Esophagus (tissue), 2 donors: ENCODE measurements at regions not wholly inside any gene's neighbourhood (a gene's known extent, or its start where the extent isn't known, plus 50 kb on each side); places are given as distances from the start of the nearest gene placed in this dataset.

Experiments
- H3K27ac ChIP-seq, 2 donors: one replicate each; pipeline ENCODE4 v1.5.1; 2013; ENCODE audit warnings: low read depth in 2 of 2, mild to moderate bottlenecking in 2 of 2, inconsistent platforms in 1 of 2, low read length in 1 of 2, moderate library complexity in 1 of 2
- H3K27me3 ChIP-seq, 2 donors: one replicate each; pipeline ENCODE4 v1.6.1; 2013; ENCODE audit warnings: low read length in 2 of 2, control low read depth in 1 of 2, mild to moderate bottlenecking in 1 of 2; ENCODE audit not compliant: insufficient read depth in 2 of 2, control insufficient read depth in 1 of 2
- H3K36me3 ChIP-seq, 2 donors: one replicate each; pipeline ENCODE4 v1.6.1; 2013; ENCODE audit warnings: low read length in 1 of 2; ENCODE audit not compliant: control insufficient read depth in 2 of 2, insufficient read depth in 2 of 2
- H3K4me1 ChIP-seq, 2 donors: one replicate each; pipeline ENCODE4 v1.6.1; 2013; ENCODE audit warnings: low read length in 1 of 2; ENCODE audit not compliant: control insufficient read depth in 2 of 2, insufficient read depth in 2 of 2
- H3K4me3 ChIP-seq, 2 donors: one replicate each; pipeline ENCODE4 v1.5.1; 2013; ENCODE audit warnings: low read length in 2 of 2, mild to moderate bottlenecking in 2 of 2, low read depth in 1 of 2, moderate library complexity in 1 of 2
- H3K9me3 ChIP-seq, 2 donors: one replicate each; pipeline ENCODE4 v1.6.1; 2013; ENCODE audit warnings: mild to moderate bottlenecking in 2 of 2, low read depth in 1 of 2, low read length in 1 of 2, moderate library complexity in 1 of 2; ENCODE audit not compliant: control insufficient read depth in 2 of 2, insufficient read depth in 1 of 2
- WGBS, 2 donors: extraction: QIAGEN DNeasy Blood & Tissue Kit; methylation state at CpG; one replicate each; pipeline ENCODE4 v1.1.7; 2013; 5-methylcytosine and 5-hydroxymethylcytosine counted together
- donor health status: healthy with polysubstance abuse.
- donor health status: Bipolar disorder and iron deficiency.

- 83 to 89% methylated on average over 7 of the region's 7 CpGs for WGBS, 2 donors
- Histone ChIP-seq H3K36me3 (no peaks in the 10 kb centered on the region), H3K9me3 (peaks cover 2 to 17% of the 10 kb centered on the region in 2 donors), H3K27me3 (no peaks in the 10 kb centered on the region), H3K4me3 (no peak overlapping the region), H3K4me1 (peaks cover 0 to 2% of the 10 kb centered on the region in 2 donors), H3K27ac (no peak overlapping the region)
Observed at GRCh38 chr14:101500061-101500460, 61.2 kb upstream of the DIO3 start.

GRCh38 chr14:101500681-101501080 lies 60.6 kb upstream of the DIO3 start:
- H3K9me3 ChIP-seq, result peaks cover 2 to 17% of the 10 kb centered on the region in 2 donors
- 75 to 79% methylated on average over 4 of the region's 4 CpGs for WGBS, 2 donors
- no peak overlapping the region for H3K27ac ChIP-seq
- H3K4me1 ChIP-seq, result peaks cover 0 to 2% of the 10 kb centered on the region in 2 donors
- no peaks in the 10 kb centered on the region for H3K36me3 ChIP-seq
- no peaks in the 10 kb centered on the region for H3K27me3 ChIP-seq
- no peak overlapping the region for H3K4me3 ChIP-seq

GRCh38 chr14:101501341-101501740 lies 60.0 kb upstream of the DIO3 start:
- WGBS, 2 donors, result 40 to 48% methylated on average over 18 of the region's 18 CpGs
- Histone ChIP-seq H3K4me1 (peaks cover 0 to 2% of the 10 kb centered on the region in 2 donors), H3K27ac (no peak overlapping the region), H3K4me3 (no peak overlapping the region), H3K9me3 (peaks cover 2 to 17% of the 10 kb centered on the region in 2 donors), H3K27me3 (no peaks in the 10 kb centered on the region), H3K36me3 (no peaks in the 10 kb centered on the region)

- no peaks in the 10 kb centered on the region for H3K36me3 ChIP-seq
- no peak overlapping the region for H3K4me3 ChIP-seq
- H3K27ac ChIP-seq, result no peak overlapping the region
- H3K27me3 ChIP-seq, result no peaks in the 10 kb centered on the region
- peaks cover 2 to 17% of the 10 kb centered on the region in 2 donors for H3K9me3 ChIP-seq
- WGBS, 2 donors, result 64% methylated on average over 15 of the region's 15 CpGs
- H3K4me1 ChIP-seq, result peaks cover 0 to 2% of the 10 kb centered on the region in 2 donors
Observed at GRCh38 chr14:101501858-101502615, 59.3 kb upstream of the DIO3 start.

DNA sequence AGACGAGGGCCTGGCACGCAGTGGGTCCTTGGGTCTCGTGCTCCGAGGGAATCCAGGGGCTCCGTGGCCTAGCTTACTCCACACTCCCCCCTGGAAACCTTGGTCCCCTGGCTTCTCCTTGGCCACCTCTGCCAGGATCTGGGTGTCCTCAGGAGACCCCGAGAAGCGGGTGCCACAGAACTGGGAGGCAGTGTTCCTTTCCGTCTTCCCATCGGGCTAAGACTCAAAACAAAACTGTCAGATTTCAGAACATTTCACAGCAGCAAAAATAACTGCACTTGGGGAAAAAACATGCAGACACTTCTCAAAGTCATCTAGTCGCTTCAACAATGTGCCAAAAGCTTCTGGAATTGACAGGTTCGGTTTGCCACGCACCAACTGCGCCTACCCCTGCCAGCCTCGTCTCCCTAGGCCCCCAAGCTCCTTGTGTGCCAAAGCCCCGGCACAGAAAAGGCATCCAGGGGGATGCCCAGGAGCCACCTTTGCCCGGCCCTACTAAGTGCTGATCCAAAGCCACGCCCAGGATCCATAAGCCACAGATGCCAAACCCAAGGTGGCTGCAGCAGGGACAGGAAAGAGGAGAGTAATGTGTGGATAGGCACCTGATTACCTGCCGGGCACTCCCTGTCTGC lies 58.4 kb upstream of the DIO3 start:
- no peaks in the 10 kb centered on the region for H3K27me3 ChIP-seq
- peaks cover 0 to 2% of the 10 kb centered on the region in 2 donors for H3K4me1 ChIP-seq
- WGBS, 2 donors, result 90 to 92% methylated on average over 18 of the region's 18 CpGs
- H3K9me3 ChIP-seq, result peaks cover 2 to 17% of the 10 kb centered on the region in 2 donors
- H3K4me3 ChIP-seq, result no peak overlapping the region
- no peaks in the 10 kb centered on the region for H3K36me3 ChIP-seq
- H3K27ac ChIP-seq, result no peak overlapping the region

DNA sequence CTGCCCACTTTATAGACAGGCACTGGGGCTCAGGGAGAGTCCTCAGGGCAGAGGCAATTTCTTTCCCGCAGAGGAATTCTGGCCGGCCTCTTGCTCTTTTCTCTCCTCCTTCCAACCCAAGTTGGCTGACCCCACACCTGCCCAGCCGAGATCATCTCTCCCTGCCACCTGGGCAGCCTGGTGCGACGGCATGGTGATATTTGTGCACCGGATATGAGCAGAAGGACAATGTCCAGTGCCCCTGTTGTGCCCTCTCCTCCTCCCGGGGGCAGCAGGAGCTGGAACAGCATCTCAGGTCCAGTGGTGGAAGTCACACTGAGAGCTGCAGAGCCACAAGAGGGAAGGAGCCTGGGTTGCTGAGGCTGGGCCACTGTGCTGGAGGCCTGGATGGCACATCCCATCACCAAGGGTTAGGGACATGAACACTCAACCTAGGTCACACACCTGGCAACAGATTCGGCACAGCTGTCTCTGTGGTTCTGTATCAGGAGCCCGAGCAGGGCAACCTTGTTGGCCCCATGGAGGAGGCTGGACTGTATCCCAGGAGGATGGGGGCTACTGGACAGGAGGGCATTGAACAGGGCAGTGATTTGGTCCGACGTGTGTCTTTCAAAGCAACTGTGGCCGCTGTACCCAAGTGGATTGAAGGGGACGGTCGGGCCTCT lies 57.7 kb upstream of the DIO3 start:
- Histone ChIP-seq H3K36me3 (no peaks in the 10 kb centered on the region), H3K9me3 (peaks cover 2 to 17% of the 10 kb centered on the region in 2 donors), H3K27me3 (no peaks in the 10 kb centered on the region), H3K4me1 (peaks cover 0 to 2% of the 10 kb centered on the region in 2 donors), H3K4me3 (no peak overlapping the region), H3K27ac (no peak overlapping the region)
- 90 to 92% methylated on average over 14 of the region's 14 CpGs for whole genome bisulfite sequencing, 2 donors

GRCh38 chr14:101504096-101504948 lies 57.0 kb upstream of the DIO3 start:
- Histone ChIP-seq H3K4me3 (no peak overlapping the region), H3K4me1 (no peaks in the 10 kb centered on the region), H3K36me3 (no peaks in the 10 kb centered on the region), H3K9me3 (peaks cover 2 to 17% of the 10 kb centered on the region in 2 donors), H3K27ac (no peak overlapping the region), H3K27me3 (no peaks in the 10 kb centered on the region)
- WGBS, 2 donors, result 86 to 89% methylated on average over 32 of the region's 32 CpGs

DNA sequence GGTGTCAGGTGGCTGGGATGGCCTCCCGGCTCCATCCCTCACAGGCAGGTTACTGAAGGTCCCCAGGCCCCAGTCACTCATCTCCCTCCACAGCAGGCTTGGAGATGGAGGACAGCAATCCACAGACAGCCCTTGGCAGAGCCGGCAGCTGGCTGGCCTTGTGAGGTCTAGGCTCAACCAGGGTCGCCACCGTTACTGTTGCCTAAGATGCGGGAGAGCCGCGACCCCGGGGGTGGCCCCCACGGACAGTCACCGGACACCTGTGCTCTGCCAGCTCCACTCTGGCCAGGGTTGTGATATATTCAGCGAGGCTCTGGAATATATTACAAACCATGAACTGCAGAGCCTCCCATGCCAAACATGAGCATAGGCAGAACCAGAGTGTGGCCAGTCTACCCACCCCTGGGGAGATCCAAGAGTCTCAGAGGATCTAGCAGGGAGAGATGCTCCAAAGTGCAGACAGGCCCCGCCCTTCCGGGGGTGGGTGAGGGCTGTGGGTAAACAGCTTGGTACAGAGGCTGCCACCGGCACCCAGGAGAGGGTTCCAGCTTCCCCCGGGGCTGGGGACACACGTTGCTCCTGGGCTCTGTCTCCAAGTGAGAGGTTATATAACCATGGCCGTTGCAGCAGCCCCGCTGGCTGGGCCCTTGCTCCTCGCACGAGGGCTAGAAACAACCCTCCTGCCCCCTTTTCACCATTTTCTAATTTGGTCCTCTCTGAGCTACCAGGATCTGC lies 55.9 kb upstream of the DIO3 start:
- WGBS, 2 donors, result 80 to 83% methylated on average over 20 of the region's 20 CpGs

More for the DNA sequence above, 55.9 kb upstream of the DIO3 start:
- H3K4me1 ChIP-seq, result no peaks in the 10 kb centered on the region
- H3K4me3 ChIP-seq, result no peak overlapping the region
- peaks cover 2 to 16% of the 10 kb centered on the region in 2 donors for H3K9me3 ChIP-seq
- no peak overlapping the region for H3K27ac ChIP-seq
- no peaks in the 10 kb centered on the region for H3K27me3 ChIP-seq
- no peaks in the 10 kb centered on the region for H3K36me3 ChIP-seq
